Uterus (tissue), 3 donors: ENCODE measurements at regions not wholly inside any gene's neighbourhood (a gene's known extent, or its start where the extent isn't known, plus 50 kb on each side); places are given as distances from the start of the nearest gene placed in this dataset.

ENCODE experiments used
- DNase-seq, 2 donors: peaks; one replicate each; pipeline ENCODE4 v3.0.0-alpha.2; 2019 to 2020
- H3K27ac ChIP-seq, 2 donors: fragments of 200-600 bp; sonication (generic); 1 replicate in 1 of 2; 2 replicates in 1 of 2; pipeline ENCODE4 v1.5.1; 2016 to 2018
- H3K27me3 ChIP-seq, 2 donors: fragments of 200-600 bp; sonication (generic); one replicate each; pipeline ENCODE4 v1.5.1; 2018 to 2019; ENCODE audit warnings: control low read depth in 1 of 2
- H3K36me3 ChIP-seq, 2 donors: fragments of 200-600 bp; sonication (generic); one replicate each; pipeline ENCODE4 v1.5.1; 2019; ENCODE audit warnings: control low read depth in 1 of 2
- H3K4me1 ChIP-seq, 2 donors: fragments of 200-600 bp; sonication (generic); one replicate each; pipeline ENCODE4 v1.5.1; 2018 to 2019; ENCODE audit warnings: control low read depth in 1 of 2
- H3K4me3 ChIP-seq, 2 donors: fragments of 200-600 bp; sonication (generic); 1 replicate in 1 of 2; 2 replicates in 1 of 2; pipeline ENCODE4 v1.5.1; 2018 to 2019; ENCODE audit warnings: mild to moderate bottlenecking in 1 of 2
- H3K9me3 ChIP-seq, 2 donors: fragments of 200-600 bp; sonication (generic); one replicate each; pipeline ENCODE4 v1.5.1; 2019; ENCODE audit warnings: control low read depth in 1 of 2
- POLR2A ChIP-seq, 2 donors: fragments of 450-650 bp; IDR thresholded peaks; one replicate each; pipeline ENCODE4 v1.6.1; 2016; ENCODE audit warnings: antibody characterized with exemption in 2 of 2, mild to moderate bottlenecking in 1 of 2, moderate library complexity in 1 of 2
- intact Hi-C: fragments of 100-400 bp; cut with DNase I; formaldehyde crosslinking; loops from one replicate; pipeline ENCODE4 v1.15.1; 2023; ENCODE audit warnings: low total_unique reads
- TF ChIP-seq, protein P1 (sequence below), 4 experiments: fragments of 200-600 bp in 2 of 4; fragments of 450-650 bp in 2 of 4; sonication (generic) in 2 of 4; IDR thresholded peaks; one replicate each; pipeline ENCODE4 v1.5.1; 2016 to 2019; ENCODE audit warnings: antibody characterized with exemption in 4 of 4, mild to moderate bottlenecking in 2 of 4, moderate library complexity in 1 of 4
- donor health status: DM: yes; HTN: yes; CAD: no.

GRCh38 chr21:30104241-30104640 lies 62.4 kb downstream of the CLDN17 start:
- Histone ChIP-seq H3K27me3 (no peaks in the 10 kb centered on the region), H3K9me3 (no peaks in the 10 kb centered on the region), H3K27ac (no peak overlapping the region), H3K4me1 (no peaks in the 10 kb centered on the region), H3K36me3 (no peaks in the 10 kb centered on the region), H3K4me3 (no peak overlapping the region)
- no peak for DNase-seq
- TF ChIP-seq POLR2A (IDR thresholded peaks at IDR 0.05), result no peak
- TF ChIP-seq, protein P1, sequence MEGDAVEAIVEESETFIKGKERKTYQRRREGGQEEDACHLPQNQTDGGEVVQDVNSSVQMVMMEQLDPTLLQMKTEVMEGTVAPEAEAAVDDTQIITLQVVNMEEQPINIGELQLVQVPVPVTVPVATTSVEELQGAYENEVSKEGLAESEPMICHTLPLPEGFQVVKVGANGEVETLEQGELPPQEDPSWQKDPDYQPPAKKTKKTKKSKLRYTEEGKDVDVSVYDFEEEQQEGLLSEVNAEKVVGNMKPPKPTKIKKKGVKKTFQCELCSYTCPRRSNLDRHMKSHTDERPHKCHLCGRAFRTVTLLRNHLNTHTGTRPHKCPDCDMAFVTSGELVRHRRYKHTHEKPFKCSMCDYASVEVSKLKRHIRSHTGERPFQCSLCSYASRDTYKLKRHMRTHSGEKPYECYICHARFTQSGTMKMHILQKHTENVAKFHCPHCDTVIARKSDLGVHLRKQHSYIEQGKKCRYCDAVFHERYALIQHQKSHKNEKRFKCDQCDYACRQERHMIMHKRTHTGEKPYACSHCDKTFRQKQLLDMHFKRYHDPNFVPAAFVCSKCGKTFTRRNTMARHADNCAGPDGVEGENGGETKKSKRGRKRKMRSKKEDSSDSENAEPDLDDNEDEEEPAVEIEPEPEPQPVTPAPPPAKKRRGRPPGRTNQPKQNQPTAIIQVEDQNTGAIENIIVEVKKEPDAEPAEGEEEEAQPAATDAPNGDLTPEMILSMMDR (IDR thresholded peaks at IDR 0.05), result no peak
- intact Hi-C loops, result no loop called here

- intact Hi-C loops, result no loop called here
- no peak overlapping the region for H3K4me3 ChIP-seq
- H3K27me3 ChIP-seq, result no peaks in the 10 kb centered on the region
- no peak for DNase-seq
- no peaks in the 10 kb centered on the region for H3K4me1 ChIP-seq
- no peaks in the 10 kb centered on the region for H3K36me3 ChIP-seq
- TF ChIP-seq, protein P1 (IDR thresholded peaks at IDR 0.05), result no peak
- TF ChIP-seq POLR2A (IDR thresholded peaks at IDR 0.05), result no peak
- H3K9me3 ChIP-seq, result no peaks in the 10 kb centered on the region
- no peak overlapping the region for H3K27ac ChIP-seq
Observed at GRCh38 chr21:30102871-30103270, 63.7 kb downstream of the CLDN17 start.

DNA sequence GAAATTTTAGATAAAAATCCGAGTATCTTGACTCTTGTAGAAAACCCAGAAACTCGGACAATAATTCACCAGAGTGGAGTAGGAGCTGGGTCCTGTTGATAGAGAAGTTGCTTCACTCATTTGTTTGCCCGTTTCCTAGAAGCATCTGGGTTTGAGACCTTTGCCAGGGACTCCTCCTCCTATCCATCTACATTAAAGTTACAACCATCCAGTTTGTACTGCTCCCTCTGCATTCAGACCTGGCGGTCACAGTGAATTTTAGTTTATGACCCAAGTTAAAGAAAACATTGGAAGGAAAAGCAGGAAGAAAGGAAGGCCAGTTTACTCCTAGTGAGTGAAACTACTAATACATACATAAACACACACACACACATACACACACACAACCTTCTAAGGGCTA lies 64.6 kb downstream of the CLDN17 start:
- no peaks in the 10 kb centered on the region for H3K36me3 ChIP-seq
- H3K4me1 ChIP-seq, result no peaks in the 10 kb centered on the region
- no peak overlapping the region for H3K27ac ChIP-seq
- no peaks in the 10 kb centered on the region for H3K9me3 ChIP-seq
- intact Hi-C loops, result no loop called here
- no peak for TF ChIP-seq POLR2A (IDR thresholded peaks at IDR 0.05)
- TF ChIP-seq, protein P1 (IDR thresholded peaks at IDR 0.05), result no peak
- H3K4me3 ChIP-seq, result no peak overlapping the region
- no peaks in the 10 kb centered on the region for H3K27me3 ChIP-seq
- DNase-seq, result no peak

DNA sequence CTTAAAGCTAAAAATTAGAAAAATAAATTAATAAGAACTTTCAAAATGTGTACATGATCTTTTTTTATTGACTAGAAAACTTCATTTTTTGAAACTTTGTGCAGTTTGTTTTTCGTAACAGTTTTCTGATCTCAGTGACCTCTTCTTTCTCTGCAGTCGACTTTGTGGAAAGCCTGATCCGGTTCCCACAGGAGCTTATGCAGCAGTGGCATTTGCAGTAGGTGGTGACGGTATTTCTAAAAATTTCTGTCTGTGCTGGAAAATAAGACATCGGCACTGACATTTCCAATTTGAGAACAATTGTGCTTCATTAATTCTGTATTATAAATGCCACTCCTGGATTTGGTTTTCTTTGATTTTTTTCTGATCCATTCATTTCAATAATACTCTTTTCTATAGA lies 68.8 kb downstream of the CLDN17 start:
- H3K27ac ChIP-seq, result no peak overlapping the region

GRCh38 chr21:30083225-30083945 lies 83.2 kb downstream of the CLDN17 start:
- TF ChIP-seq, protein P1 (IDR thresholded peaks at IDR 0.05), result no peak
- TF ChIP-seq POLR2A (IDR thresholded peaks at IDR 0.05), result no peak

More for the DNA sequence above, 68.8 kb downstream of the CLDN17 start:
- Histone ChIP-seq H3K27me3 (no peaks in the 10 kb centered on the region), H3K36me3 (no peaks in the 10 kb centered on the region), H3K9me3 (no peaks in the 10 kb centered on the region), H3K4me3 (no peak overlapping the region), H3K4me1 (no peaks in the 10 kb centered on the region)
- DNase-seq, result no peak
- no peak for TF ChIP-seq POLR2A (IDR thresholded peaks at IDR 0.05)
- TF ChIP-seq, protein P1 (IDR thresholded peaks at IDR 0.05), result no peak
- intact Hi-C loops, result no loop called here

More at GRCh38 chr21:30083225-30083945, 83.2 kb downstream of the CLDN17 start:
- intact Hi-C loops, result no loop called here
- no peaks in the 10 kb centered on the region for H3K27me3 ChIP-seq
- H3K27ac ChIP-seq, result no peak overlapping the region
- no peaks in the 10 kb centered on the region for H3K9me3 ChIP-seq
- H3K36me3 ChIP-seq, result no peaks in the 10 kb centered on the region
- no peak overlapping the region for H3K4me3 ChIP-seq
- no peaks in the 10 kb centered on the region for H3K4me1 ChIP-seq
- no peak for DNase-seq
